ENCODE measurements at regions not wholly inside any gene's neighbourhood (a gene's known extent, or its start where the extent isn't known, plus 50 kb on each side); places are given as distances from the start of the nearest gene placed in this dataset.
"Not testable (repeated sequence)": the region's sequence is repeated elsewhere in the genome, so short reads cannot be mapped to it uniquely, and the experiment has no call there.

DNA sequence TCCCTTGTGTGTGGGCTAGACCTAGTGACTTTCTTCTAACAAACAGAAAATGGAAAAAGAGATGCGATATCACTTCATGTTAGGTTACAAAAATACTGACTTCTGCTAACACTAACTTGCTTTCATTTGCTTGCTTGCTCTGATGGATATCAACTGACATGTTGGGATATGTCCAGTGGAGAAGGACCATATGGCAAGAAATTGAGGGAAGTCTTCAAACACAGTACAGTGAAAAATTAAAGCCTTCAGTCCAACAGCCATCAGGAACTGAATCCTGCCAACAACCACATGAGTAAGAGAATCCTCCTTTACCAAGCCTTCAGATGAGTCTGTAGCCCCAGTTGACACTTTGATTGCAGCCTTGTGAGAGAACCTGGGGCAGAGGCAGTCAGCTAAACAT is 143.9 kb downstream of the MAIP1 start:
- in situ Hi-C loops (cut with MboI; ENCODE audit: low sequenced_read_pairs): no loop called here
- DNase-seq (ENCODE audit: low spot score in 2 of 2): no peak
- Histone ChIP-seq H3K27me3 (ENCODE audit: low read depth) (no peaks in the 10 kb centered on the region), H3K4me1 (no peaks in the 10 kb centered on the region), H3K4me3 (no peak overlapping the region), H3K36me3 (replicated peaks) (no peaks in the 10 kb centered on the region), H3K9me3 (no peaks in the 10 kb centered on the region)

DNA sequence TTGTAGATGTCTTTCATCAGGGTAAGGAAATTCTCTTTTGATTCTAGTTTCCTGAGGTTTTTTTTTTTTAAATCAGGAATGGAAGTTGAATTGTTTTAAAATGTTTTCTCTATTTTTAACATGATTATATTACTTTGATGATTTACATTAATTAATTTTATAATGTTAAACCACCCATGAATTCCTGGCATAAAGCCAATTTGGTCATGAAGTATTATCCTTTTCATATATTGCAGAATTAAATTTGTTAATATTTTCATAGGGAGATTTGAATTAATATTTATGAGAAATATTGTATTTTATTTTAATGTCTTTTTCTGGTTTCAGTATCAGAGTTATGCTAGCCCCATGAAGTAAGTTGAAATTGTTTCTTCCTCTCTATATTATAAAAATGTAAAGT is 144.6 kb downstream of the MAIP1 start:
- Histone ChIP-seq H3K9me3 (no peaks in the 10 kb centered on the region), H3K27me3 (ENCODE audit: low read depth) (no peaks in the 10 kb centered on the region), H3K4me1 (no peaks in the 10 kb centered on the region), H3K36me3 (replicated peaks) (no peaks in the 10 kb centered on the region), H3K4me3 (no peak overlapping the region)
- no peak for DNase-seq (ENCODE audit: low spot score in 2 of 2)
- in situ Hi-C loops (cut with MboI; ENCODE audit: low sequenced_read_pairs): no loop called here

DNA sequence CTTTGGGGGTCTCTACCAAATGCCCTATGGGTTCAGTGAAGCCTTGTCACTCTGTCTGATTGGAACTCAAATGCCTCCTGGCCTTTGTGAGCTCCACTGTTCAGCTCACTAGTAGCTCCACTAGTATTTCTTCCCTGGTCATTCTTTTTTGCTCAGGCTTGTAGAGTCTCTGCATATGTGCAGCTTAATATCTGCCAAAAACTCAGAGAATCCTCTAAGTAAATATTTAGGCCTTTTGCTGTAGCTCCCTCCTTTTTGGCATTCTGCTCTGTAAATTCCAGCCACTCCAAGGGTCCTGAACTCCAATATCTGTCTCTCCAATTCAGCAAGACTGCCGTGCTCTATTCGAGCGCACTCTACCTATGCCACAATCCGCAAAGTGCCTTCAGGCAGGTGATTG is 146.5 kb downstream of the MAIP1 start:
- no peak overlapping the region for H3K4me3 ChIP-seq
- in situ Hi-C loops (cut with MboI; ENCODE audit: low sequenced_read_pairs): no loop called here
- no peaks in the 10 kb centered on the region for H3K36me3 ChIP-seq (replicated peaks)
- DNase-seq (ENCODE audit: low spot score in 2 of 2): no peak
- H3K27me3 ChIP-seq (ENCODE audit: low read depth): peaks cover 7% of the 10 kb centered on the region; the same call in 1 of the 2 replicates
- H3K4me1 ChIP-seq: no peaks in the 10 kb centered on the region
- no peaks in the 10 kb centered on the region for H3K9me3 ChIP-seq

DNA sequence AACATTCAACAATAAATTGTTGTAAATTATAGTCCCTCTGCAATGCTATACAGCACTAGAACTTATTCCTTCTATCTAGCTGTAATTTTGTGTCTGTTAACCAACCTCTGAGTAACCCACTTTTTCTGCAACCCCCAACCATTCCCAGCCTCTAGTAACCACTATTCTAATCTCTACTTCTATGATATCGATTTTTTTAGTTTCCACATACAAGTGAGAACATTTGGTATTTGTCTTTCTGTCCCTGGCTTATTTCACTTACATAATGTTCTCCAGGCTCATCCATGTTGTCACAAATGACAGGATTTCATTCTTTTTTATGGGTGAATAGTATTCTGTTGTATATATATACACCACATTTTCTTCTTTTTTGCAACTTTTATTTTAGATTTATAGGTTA is 147.6 kb downstream of the MAIP1 start:
- Histone ChIP-seq H3K4me3 (no peak overlapping the region), H3K27me3 (ENCODE audit: low read depth) (peaks cover 7% of the 10 kb centered on the region; the same call in 1 of the 2 replicates), H3K4me1 (no peaks in the 10 kb centered on the region), H3K36me3 (replicated peaks) (no peaks in the 10 kb centered on the region), H3K9me3 (no peaks in the 10 kb centered on the region)
- in situ Hi-C loops (cut with MboI; ENCODE audit: low sequenced_read_pairs): no loop called here
- DNase-seq (ENCODE audit: low spot score in 2 of 2): no peak

DNA sequence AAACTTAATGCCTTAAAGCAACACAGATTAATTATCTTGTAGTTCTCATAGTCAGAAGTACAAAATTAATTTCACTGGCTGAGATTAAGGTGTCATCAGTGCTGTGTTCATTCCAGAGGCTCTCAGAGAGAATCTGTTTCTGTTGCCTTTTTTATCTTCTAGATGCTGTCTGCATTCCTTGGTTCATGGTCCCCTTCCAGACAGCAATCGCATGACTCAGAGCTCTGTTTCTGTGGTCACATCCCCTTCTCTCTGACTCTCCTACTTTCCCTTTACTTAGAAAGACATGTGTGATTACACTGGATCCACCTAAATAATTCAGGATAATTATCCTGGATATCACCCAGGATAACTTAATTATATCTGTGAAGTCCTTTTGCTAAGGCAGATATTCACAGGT is 148.6 kb downstream of the MAIP1 start:
- in situ Hi-C loops (cut with MboI; ENCODE audit: low sequenced_read_pairs): no loop called here
- Histone ChIP-seq H3K4me3 (no peak overlapping the region), H3K27me3 (ENCODE audit: low read depth) (peaks cover 7% of the 10 kb centered on the region; the same call in 1 of the 2 replicates), H3K4me1 (no peaks in the 10 kb centered on the region), H3K9me3 (no peaks in the 10 kb centered on the region), H3K36me3 (replicated peaks) (no peaks in the 10 kb centered on the region)
- DNase-seq (ENCODE audit: low spot score in 2 of 2): no peak

DNA sequence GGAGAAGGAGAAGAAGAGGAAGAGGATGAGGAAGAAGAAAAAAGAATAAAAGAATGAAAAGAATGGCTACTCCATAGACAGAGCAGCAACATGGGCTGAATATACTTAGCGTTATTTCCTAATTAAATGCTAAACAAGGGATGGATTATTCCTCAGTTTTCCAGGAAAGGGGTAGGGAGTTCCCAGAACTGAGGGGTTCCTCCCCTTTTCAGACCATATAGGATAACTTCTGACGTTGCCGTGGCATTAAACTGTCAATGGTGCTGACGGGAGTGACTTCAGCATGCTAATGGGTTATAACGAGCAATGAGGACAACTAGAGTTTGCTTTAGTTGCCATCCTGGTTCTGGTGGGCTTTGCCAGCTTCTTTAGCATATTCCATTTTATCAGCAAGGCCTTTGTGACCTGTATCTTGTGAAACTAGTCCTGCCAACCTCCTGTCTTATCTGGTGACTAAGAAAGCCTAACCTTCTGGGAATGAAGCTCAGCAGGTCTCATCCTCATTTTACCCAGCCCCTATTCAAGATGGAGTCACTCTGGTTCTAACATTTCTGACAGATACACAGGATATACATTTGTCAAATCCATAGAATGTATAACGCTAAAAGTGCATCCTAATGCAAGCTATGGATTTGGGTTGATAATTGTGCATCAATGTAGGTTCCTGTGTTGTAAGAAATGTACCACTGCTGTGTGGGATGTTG is 152.3 kb downstream of the MAIP1 start:
- in situ Hi-C loops (cut with MboI; ENCODE audit: low sequenced_read_pairs): no loop called here
- no peak overlapping the region for H3K4me3 ChIP-seq
- no peaks in the 10 kb centered on the region for H3K9me3 ChIP-seq
- no peaks in the 10 kb centered on the region for H3K36me3 ChIP-seq (replicated peaks)
- H3K27me3 ChIP-seq (ENCODE audit: low read depth): peaks cover 7% of the 10 kb centered on the region; the same call in 1 of the 2 replicates
- no peaks in the 10 kb centered on the region for H3K4me1 ChIP-seq
- DNase-seq (ENCODE audit: low spot score in 2 of 2): no peak

DNA sequence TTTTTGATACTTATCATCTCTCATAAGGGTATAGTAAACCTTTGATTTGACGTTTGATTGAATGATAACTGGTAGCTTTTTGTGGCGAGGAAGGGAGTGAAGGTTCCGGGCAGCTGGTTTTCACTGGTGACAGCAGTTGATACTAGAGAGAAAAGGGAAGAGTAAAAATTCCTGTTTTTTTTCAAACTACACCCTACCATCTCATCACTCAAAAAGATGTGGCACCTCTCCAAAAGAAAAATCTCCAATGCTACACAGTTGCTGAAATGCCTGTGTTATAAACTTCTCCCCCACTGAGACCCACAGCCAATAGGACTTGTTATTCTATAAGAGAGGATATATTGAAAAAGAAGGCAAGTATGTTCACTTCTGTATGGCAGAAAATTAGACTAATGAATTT is 154.0 kb downstream of the MAIP1 start:
- no peak for DNase-seq (ENCODE audit: low spot score in 2 of 2)
- no peaks in the 10 kb centered on the region for H3K9me3 ChIP-seq
- no peak overlapping the region for H3K4me3 ChIP-seq
- no peaks in the 10 kb centered on the region for H3K4me1 ChIP-seq
- H3K36me3 ChIP-seq (replicated peaks): no peaks in the 10 kb centered on the region
- H3K27me3 ChIP-seq (ENCODE audit: low read depth): peaks cover 7% of the 10 kb centered on the region; the same call in 1 of the 2 replicates
- in situ Hi-C loops (cut with MboI; ENCODE audit: low sequenced_read_pairs): no loop called here

DNA sequence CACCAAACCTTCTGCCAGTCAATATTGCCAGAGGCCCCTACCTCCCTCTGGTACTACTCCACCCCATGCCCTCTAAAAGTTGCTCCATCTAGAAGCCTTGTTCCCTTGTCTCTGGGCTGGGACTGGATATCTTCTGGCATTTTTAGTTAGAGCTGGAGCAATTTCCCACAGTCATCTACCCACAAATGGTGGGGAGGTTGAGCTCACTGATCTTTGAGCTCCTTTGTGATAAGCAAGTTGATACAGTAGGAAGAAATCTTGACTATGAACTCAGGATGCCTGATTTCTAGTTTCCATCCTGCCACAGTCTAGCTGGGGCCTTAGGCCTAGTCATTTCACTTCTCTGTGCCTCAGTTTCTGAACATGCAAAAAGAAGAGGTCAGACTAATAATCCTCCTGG is 155.0 kb downstream of the MAIP1 start:
- Histone ChIP-seq H3K36me3 (replicated peaks) (no peaks in the 10 kb centered on the region), H3K4me3 (no peak overlapping the region), H3K4me1 (no peaks in the 10 kb centered on the region), H3K27me3 (ENCODE audit: low read depth) (peaks cover 7% of the 10 kb centered on the region; the same call in 1 of the 2 replicates), H3K9me3 (no peaks in the 10 kb centered on the region)
- in situ Hi-C loops (cut with MboI; ENCODE audit: low sequenced_read_pairs): no loop called here
- DNase-seq (ENCODE audit: low spot score in 2 of 2): no peak

DNA sequence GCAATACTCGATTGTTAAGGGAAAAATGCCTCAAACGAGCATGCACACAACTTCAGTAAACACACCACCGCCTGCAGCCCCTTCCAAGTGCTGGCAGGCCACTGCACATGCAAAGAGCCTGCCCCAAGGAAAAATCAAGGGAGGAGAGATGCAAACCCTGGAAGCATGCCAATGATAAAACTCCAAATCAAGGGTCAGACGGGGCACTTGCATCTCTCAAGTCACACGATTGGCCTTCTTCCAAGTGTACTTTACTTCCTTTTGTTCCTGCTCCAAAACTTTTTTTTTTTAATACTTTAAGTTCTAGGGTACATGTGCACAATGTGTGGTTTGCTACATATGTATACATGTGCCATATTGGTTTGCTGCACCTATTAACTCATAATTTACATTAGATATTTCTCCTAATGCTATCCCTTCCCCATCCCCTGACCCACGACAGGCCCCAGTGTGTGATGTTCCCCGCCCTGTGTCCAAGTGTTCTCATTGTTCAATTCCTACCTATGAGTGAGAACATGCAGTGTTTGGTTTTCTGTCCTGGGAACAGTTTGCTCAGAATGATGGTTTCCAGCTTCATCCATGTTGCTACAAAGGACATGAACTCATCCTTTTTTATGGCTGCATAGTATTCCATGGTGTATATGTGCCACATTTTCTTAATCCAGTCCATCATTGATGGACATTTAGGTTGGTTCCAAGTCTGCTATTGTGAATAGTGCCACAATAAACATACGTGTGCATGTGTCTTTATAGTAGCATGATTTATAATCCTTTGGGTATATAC is 157.8 kb downstream of the MAIP1 start:
- H3K4me1 ChIP-seq; H3K9me3 ChIP-seq; H3K4me3 ChIP-seq; H3K27me3 ChIP-seq (ENCODE audit: low read depth); DNase-seq (ENCODE audit: low spot score in 2 of 2); in situ Hi-C loops (cut with MboI; ENCODE audit: low sequenced_read_pairs); H3K36me3 ChIP-seq (replicated peaks): not testable (repeated sequence)

DNA sequence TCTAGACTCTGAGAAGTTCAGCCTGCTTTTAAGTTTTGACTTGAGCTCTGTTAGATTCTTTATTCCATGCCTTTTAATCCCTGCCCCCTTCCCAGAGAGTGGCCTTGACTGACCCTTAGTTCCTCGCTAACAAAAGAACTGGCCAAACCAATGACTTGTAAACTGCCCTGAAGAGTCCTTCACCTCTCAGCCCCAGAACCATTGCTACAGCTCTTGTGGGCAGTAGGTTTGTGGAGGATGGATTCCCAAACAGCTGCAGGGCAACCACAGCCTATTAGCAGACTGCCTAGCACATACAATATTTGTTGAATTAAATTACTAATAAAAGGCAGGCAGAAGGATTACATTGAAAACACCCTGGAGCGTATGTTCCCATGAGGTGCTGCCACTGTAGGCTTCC is 163.9 kb downstream of the MAIP1 start:
- no peak overlapping the region for H3K4me3 ChIP-seq
- H3K4me1 ChIP-seq: no peaks in the 10 kb centered on the region
- H3K27me3 ChIP-seq (ENCODE audit: low read depth): no peaks in the 10 kb centered on the region
- H3K9me3 ChIP-seq: no peaks in the 10 kb centered on the region
- in situ Hi-C loops (cut with MboI; ENCODE audit: low sequenced_read_pairs): no loop called here
- no peak for DNase-seq (ENCODE audit: low spot score in 2 of 2)
- no peaks in the 10 kb centered on the region for H3K36me3 ChIP-seq (replicated peaks)

DNA sequence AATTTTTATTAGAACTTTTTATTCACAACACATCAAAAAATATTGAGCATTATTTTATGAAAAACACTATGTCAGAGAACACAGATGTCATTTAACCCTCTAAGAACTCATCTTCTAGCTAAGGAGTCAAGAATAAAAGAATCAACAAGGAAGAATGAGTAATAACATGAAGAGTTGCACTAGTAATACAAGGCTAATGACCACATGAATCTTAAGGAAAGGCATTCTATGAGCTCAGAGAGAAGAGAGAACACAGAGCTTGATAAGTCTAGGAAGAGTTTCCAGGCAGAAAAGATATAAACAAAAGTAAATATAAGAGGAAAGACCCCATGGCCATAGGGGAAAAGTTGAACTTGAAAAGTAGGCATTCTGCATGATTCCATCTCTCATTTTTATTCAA is 166.5 kb downstream of the MAIP1 start:
- Histone ChIP-seq H3K9me3 (no peaks in the 10 kb centered on the region), H3K4me3 (no peak overlapping the region), H3K27me3 (ENCODE audit: low read depth) (no peaks in the 10 kb centered on the region), H3K4me1 (no peaks in the 10 kb centered on the region), H3K36me3 (replicated peaks) (no peaks in the 10 kb centered on the region)
- in situ Hi-C loops (cut with MboI; ENCODE audit: low sequenced_read_pairs): no loop called here
- DNase-seq (ENCODE audit: low spot score in 2 of 2): no peak

DNA sequence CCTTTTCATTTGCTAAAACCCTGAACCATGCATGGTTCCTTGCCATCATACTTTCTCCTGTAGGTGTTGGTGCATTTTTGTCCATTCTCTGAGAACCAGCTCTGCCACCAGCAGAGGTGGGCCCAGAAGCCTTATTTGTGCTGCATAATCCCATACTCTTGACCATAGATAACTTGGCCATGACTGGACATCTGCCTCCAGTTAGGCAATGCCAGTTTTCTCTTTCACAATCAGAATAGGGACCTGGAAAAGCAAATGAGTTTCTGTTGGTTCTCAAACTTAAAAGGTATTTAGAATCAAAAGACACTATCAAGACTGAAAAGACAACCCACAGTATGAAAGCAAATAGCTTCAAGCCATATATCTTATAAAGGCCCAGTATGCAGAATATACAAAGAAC is 167.3 kb downstream of the MAIP1 start:
- H3K36me3 ChIP-seq (replicated peaks): no peaks in the 10 kb centered on the region
- no peak for DNase-seq (ENCODE audit: low spot score in 2 of 2)
- no peaks in the 10 kb centered on the region for H3K27me3 ChIP-seq (ENCODE audit: low read depth)
- no peaks in the 10 kb centered on the region for H3K9me3 ChIP-seq
- in situ Hi-C loops (cut with MboI; ENCODE audit: low sequenced_read_pairs): no loop called here
- H3K4me1 ChIP-seq: no peaks in the 10 kb centered on the region
- H3K4me3 ChIP-seq: no peak overlapping the region

DNA sequence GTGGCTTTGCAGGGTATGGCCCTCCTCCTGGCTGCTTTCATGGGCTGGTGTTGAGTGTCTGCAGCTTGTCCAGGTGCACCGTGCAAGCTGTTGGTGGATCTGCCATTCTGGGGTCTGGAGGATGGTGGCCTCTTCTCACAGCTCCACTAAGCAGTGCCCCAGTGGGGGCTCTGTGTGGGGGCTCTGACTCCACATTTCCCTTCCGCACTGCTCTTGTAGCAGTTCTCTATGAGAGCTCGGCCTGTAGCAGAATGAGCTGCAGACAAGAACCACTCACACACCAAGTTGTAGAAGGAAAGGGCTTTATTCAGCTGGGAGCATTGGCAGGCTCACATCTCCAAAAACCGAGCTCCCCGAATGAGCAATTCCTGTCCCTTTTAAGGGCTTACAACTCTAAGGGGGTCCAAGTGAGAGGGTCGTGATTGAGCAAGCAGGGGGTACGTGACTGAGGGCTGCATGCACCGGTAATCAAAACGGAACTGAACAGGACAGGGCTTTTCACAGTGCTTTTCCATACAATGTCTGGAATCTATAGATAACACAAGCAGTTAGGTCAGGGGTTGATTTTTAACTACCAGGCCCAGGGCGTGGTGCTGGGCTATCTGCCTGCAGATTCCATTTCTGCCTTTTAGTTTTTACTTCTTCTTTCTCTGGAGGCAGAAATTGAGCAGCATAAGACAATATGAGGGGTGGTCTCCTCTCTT is 169.4 kb downstream of the MAIP1 start:
- in situ Hi-C loops (cut with MboI; ENCODE audit: low sequenced_read_pairs): not testable (repeated sequence)

More for the DNA sequence above, 169.4 kb downstream of the MAIP1 start:
- not testable (repeated sequence) for H3K4me3 ChIP-seq; H3K4me1 ChIP-seq; H3K27me3 ChIP-seq (ENCODE audit: low read depth); H3K9me3 ChIP-seq; H3K36me3 ChIP-seq (replicated peaks); DNase-seq (ENCODE audit: low spot score in 2 of 2)

Measured in HAP-1 (cell line).